B cell (primary cell): ENCODE measurements at regions not wholly inside any gene's neighbourhood (a gene's known extent, or its start where the extent isn't known, plus 50 kb on each side); places are given as distances from the start of the nearest gene placed in this dataset.

Experiments
- CTCF ChIP-seq: fragments of 200-600 bp; IDR thresholded peaks from one replicate; pipeline ENCODE4 v1.8.0; 2022; ENCODE audit warnings: antibody characterized with exemption, mild to moderate bottlenecking
- EZH2 ChIP-seq: IDR thresholded peaks from 2 replicates; pipeline ENCODE4 v1.6.1; 2012; ENCODE audit warnings: borderline replicate concordance, low read depth, mild to moderate bottlenecking, moderate library complexity, low read length; ENCODE audit not compliant: insufficient read depth, poor library complexity, severe bottlenecking

GRCh38 chr1:195097316-195097715 lies 1510.9 kb downstream of the KCNT2 start:
- TF ChIP-seq CTCF = no peak
- no peak for TF ChIP-seq EZH2
